ENCODE measurements at regions not wholly inside any gene's neighbourhood (a gene's known extent, or its start where the extent isn't known, plus 50 kb on each side); places are given as distances from the start of the nearest gene placed in this dataset.

DNA sequence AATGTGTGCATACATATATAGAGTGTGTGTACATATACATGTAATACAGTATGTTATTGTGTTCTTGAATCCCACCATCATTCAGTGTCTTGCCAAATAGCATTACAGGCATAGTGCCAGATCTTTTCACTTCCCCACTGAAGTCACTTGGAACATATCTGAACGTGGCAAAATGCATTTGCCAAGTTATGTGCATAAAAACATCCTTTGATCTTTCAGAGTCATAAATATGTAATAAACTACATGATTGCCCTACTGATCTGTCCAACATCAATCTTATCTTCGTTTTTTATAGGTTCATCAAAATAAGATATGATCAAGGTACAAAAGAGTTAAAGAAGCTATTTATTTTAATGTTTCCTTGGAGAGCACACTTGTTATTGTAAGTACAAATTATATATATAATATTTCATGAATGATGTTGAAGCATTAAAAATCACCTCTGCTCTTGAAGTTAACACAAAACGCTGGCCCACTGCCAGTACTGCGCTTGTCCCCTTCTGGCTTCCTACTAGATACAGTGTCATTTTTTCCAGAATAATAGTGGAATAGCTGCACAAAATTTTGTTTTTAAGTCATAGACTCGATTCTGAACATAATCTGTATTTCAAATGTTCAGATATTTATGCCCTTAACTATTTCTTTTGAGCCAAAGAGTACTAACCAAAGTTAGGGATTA, 549.5 kb upstream of the ARRDC4 start:
- DNase-seq: no peak

DNA sequence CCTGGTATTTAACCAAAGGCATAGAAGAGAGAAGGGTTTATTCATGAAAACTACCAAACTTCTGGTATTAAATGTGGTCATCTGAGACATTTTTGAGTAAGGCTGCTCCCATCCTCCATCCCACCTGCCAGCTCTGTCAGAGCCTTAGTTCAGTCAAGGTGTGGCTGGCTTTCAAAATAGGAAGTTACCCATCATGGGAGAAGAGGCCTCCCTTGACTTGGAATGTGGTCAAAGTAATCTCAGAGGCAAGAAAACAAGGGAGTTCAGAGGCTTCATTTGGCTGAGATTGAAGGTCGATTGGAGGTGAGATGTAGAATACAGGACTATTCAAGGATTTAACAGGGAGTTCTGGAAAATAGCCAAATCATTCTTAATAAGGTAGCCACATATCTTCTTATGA, 540.4 kb upstream of the ARRDC4 start:
- no peak for DNase-seq

DNA sequence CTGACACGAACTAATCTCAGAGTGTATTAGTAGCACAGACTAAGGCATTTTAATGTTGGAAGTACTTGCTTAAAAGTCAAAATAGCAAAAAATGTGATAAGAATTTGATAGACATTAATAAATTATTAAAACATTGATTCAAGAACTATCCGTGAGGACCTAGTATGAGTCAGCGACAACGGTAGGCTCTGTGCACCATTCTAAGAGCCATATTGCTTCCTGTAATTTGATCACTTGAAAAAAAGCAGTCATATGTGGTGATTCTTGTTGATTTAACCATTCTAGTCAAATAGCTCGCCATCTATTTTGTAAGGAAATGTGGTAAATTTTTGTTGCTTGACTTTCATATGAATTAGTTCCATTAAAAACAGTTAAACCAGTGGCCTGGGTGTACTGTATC, 534.9 kb upstream of the ARRDC4 start:
- DNase-seq: no peak

DNA sequence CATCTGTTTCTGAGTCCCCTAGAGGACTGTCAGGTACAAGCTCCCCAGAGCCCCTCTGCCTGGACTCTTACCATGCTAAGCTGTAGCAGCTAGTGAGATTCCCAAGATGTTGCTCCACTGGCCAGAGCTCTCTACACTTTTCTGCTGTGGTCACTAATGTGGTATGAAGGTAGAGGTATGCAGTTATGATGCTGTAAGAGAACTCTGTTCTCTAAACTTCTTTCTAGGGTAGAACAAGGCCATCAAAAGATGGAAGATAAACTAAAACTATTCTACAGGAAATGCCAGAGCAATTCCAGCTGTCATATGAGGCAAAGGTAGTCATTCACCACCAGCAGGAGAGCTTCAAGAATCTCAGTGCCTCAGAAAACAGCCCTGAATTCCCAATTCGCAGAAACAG, 517.4 kb upstream of the ARRDC4 start:
- DNase-seq: no peak

DNA sequence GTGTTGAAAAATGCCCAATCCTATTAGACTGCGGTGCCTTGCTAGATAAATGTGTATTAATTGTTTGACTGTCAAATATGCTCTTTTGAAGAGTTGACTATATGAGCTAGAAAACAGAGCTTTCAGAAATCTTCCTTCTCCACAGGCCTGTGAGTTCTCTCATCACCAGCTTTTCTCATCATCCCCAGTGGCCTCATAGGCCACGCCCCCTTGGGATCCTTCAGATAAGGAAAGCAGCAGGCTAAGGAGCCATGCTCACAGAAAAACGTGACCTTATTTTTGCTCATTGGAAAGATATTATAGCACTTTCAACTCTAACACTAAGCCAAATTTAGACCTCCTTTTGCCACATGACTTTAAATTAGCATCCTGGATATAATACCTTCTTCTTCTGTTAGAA, 514.4 kb upstream of the ARRDC4 start:
- no peak for DNase-seq

DNA sequence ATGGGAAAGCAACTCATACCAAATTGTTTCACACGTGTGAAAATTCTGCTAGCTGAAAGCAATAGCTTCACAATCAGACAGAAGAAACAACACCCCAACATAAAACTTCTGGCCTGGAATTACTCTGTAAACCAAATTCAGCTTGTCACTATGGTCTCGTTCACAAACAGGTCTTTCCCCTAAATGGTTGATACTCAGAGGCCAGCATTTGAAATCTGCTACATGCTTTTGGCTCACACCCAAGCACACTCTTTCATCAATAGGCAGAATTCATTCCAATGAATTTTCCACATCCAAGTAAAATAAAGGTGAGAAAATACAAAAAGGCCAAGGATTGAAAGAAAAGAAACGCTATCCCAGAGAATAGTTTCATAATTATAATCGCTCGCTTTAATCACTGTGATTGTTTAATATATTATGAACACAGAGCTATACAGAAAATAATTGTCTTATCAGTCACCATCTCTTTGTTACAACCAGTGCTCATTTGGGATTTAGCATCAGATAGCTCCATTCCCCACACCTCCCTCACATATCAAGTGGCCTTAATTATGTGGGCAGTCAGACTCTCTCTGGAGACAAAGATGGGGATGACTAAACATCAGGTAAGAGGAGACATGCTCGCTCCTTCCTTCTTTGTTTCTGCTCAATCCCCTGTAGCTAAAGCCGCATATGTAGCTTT, 503.8 kb upstream of the ARRDC4 start:
- DNase-seq: no peak

DNA sequence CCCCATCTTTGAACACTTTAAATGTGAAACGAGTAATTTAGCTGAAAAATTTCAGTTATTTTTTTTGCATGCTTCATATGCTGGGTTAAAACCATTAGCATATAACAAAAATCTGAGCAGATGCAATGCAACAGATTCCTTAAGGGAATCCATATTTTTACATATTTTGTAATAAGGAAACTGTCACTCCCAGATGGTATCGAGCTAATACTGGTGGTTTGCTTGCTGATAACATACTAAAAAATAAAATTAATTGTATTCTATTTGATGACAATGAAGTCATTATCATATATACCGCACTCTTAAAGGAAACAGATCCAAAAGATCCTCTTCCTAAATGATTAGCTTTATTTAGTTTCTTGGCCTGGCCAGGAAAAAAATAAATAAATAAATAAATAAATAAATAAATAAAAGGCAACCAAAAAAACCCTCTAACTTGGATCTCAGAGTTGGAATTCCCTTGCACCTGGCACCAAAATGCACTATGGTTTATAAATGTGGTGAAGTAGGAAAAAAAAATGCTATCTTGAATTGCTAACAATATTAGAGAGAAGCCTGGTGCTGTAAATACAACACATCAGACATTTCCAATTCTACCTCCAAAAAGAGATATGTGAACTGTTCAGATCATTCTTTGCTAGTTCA, 503.2 kb upstream of the ARRDC4 start:
- DNase-seq: no peak

DNA sequence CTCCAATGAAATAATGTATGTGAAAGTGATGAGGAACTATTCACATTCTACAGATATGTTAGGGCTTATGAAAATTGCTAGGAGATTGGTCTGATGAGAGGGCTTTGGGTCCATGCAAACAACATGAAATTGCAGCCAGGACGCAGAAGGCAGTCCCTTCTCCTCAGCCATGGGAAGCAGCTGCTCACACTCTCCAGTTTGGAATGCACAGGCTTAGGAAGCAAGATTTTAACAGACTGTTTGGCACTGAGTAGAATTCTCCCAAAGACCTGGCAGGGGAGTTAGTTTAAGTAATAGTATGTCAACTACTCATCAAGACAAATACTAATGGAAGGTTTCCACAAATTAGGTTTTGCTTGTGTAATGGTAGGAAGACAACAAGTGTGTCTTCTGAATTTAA, 500.7 kb upstream of the ARRDC4 start:
- DNase-seq: no peak

DNA sequence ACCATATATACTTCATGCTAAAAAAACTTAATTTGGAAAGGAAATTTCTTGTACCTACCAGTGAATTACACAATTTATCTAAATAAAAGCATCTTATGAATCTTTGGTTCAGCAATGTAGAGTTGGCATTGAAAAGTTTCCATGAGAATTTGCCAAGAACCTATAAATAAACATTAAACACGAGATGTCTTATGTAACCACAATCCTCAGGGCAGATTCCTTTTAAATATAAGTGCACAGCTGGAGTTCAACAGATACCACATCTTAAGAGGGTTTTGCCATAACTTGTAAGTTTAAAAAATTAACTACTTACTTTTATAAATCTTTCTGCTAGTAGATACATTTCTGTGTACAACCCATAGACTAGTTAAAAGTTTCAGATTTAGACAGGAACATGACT, 499.3 kb upstream of the ARRDC4 start:
- DNase-seq: no peak

DNA sequence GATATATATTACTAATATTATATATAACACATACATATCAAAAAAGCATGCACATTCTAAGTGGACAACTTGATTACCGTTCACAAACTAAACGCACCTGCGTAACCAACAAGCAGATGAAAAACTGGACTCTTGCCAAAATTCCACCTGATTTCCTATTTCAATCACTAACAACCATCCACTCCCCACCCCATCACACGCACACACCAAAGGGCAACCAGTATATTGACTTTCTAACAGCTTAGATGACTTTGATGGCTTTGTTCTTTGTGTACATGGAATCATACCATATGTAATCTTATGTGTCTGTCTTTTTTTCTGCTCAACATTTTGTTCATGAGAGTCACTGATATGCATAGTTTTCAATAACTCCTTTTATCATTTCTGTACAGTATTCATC, 496.8 kb upstream of the ARRDC4 start:
- DNase-seq: no peak

DNA sequence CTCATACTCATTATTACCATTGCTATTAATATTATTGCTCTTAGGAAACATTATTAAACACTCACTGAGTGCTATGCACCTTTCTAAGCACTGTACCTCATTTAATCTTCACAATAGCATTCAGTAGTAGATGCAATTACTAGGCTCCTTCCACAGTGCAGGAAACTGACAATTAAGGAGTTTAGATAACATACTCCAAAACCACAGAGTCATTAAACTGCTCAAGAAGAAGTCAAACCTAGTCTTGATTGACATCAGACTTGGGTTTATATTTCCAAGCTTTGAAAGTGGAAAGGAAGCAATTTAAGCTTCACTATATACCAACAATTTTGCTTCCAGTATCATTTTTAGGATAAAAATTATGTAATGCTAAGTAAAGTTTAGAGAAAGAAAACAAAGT, 490.1 kb upstream of the ARRDC4 start:
- DNase-seq: no peak

DNA sequence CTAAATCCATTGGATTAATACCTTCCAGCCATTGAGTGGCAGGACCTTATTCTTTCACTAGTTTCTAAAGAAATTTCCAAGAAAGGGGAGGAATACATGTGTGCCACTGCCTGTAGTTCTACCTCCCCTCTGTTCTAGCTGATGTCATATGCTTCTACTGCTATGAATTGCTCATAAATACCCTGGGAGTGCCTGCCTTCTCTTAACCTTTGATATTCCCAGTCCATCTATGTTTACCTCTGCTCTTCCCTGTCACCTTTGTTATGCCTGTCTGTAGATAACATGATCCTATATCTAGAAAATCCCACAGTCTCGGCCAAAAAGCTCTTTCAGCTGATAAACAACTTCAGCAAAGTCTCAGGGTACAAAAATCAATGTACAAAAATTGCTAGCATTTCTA, 486.9 kb upstream of the ARRDC4 start:
- DNase-seq: no peak

DNA sequence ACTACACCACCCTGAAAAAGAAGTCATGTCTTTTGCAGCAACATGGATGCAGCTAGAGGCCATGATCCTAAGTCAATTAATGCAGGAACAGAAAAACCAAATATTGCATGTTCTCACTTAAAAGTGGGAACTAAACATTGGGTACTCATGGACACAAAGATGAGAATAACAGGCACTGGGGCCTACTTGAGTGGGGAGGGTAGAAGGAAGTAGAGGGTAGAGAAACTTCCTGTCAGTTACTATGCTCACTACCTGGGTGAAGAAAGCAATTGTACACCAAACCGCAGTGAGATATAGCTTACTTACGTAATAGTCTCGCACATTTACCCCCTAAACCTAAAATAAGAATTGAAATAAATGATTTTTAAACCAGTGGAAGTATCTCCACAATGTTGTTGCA, 480.5 kb upstream of the ARRDC4 start:
- no peak for DNase-seq

DNA sequence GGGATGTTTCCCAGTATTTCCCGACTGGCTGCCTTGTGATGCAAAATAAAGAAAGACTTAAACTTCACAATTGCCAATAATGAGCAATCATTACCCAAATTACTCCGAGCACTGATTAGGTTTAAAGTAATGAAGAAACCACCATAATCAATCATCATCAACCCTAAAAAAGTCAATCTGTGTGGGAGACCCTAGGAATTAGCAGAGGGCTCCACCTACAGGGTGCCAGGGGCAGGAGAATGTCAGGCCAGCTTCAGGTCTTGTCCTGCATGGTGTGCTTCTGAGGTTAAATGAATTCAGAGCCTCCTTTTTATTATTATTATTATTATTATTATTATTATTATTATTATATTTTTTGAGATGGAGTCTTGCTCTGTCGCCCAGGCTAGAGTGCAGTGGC, 478.0 kb upstream of the ARRDC4 start:
- DNase-seq: no peak

DNA sequence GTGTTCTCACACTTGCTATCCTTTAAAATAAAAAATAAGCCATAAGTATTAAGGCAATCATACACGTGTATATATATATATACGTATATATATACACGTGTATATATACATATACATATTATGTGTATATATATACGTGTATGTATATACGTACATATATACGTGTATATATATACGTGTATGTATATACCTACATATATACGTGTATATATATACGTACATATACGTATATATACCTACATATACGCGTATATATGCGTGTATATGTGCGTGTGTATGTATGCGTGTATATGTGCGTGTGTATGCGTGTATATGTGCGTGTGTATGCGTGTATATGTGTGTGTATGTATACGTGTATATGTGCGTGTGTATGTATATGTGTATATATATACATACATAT, 477.3 kb upstream of the ARRDC4 start:
- no peak for DNase-seq

DNA sequence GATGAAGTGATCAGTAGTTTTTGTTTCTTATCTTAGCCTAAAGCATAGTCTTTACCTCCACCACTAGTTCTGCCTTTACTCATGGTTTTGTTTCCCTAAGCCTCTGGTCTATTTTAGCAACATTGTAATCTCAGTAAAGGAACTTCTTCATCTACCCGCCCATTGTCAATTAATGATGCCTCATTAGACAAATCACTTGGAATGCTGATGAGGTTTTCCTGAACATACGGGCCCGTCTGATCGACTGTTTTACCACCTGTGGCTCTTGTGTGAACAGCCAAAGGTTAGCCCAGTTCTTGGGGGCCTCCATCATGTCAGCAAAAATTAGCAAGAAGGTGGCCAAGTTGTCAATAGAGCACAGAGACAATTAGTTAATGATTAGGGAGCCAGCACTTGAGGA, 470.1 kb upstream of the ARRDC4 start:
- DNase-seq: no peak

DNA sequence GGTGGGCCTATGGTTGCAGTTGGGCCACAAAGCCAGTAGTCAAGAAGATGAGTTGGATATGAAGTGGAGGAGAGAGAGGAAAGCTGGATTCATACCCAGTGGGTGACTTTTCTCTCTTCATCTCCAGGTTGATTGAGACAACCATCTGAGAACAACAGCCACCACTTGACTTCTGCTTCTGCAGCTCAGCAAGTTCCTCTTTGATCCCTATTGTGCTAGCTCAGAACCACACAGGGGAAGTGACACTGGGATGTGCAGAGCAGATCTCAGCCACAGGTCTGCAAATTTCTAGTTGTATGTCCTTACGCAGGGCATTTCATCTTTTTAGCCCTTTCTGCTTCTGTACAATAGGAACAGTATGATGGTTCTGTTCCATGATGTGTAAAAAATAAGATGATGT, 459.2 kb upstream of the ARRDC4 start:
- DNase-seq: no peak

DNA sequence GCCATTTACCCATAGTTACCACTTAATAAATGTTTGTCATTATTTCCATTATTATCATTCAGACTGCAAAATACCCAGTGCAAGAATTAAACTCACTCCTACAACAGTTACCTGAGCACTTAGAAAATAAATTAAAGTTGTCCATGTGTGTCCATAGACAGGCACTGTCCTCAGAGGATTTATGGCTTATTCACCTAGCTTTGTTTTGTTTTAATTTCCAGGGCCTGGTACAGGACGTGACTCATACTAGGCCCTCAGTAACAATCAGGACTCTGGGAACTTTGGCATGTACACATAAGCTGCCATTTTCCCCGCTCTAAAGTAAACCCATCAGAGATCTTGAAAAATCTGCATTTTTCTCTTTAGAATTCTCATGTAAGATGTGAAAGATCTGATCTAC, 458.5 kb upstream of the ARRDC4 start:
- no peak for DNase-seq

DNA sequence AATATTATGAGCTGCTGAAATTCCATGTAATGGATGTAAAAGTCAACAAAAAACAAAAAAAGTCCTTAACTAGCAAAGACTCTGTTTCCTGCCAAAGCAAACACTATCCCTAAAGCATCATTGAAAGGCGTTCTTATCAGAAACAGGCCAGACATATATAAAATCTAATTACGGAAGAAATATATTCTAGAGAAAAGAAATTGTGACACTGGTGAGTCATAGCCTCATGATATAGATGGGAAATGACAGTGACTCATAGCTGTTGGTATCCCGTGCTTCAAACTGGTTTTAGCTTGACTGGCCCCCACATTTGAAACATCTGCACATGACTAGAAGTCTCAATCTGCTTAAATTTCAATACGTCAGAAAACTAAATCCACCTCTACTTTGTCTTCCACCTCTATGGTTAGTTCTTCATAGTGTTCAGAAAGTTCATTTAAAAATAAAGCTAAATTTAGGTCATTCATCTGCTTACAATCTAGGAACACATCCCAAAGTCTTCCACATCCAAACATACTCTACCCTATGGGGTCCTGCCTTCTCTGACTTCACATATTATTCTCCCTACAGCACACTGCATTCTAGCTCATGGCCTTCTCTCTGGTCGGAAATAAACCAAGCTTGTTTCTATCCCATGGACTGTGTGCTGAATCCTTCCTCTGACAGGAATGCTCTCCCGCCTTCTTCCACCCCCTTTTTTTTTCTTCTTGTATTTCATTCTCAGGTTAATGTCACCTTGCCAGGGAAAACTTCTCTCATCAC, 456.3 kb upstream of the ARRDC4 start:
- DNase-seq: no peak

DNA sequence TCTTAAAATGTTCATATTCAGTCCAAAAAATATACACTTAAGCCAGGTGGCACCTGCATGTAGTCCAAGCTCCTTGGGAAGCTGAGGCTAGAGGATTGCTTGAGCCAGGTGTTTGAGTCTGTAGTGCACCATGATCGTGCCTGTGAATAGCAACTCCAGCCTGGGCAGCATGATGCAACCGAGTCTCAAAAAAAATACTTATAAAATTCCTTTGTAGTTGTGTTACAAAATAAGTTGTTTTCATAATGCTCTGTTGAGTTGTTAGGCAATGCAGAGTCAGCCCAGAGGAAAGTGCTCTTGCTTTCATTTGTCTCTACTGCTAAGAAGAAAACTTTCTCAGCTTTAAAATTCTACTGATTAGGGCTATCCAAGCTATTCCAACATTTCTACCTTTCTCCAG, 442.8 kb upstream of the ARRDC4 start:
- DNase-seq: no peak

DNA sequence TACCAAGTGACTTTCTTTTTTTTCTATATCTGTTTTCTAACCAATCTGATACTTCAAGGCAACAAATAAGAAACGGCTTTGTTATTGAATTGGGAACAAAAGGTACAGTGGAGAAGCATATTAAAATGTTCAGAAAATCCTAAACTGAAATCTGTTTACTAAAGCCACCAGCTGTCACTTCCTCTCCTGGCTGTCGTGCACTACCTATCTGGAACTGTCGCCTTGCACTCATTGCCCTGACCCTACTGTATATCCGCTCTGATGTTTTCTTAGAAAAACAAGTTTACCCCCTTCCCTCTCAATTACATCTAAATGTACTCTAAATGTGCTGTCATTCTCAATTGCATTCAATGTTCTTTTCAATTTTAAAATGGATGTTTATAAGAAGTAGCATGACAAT, 439.8 kb upstream of the ARRDC4 start:
- no peak for DNase-seq

DNA sequence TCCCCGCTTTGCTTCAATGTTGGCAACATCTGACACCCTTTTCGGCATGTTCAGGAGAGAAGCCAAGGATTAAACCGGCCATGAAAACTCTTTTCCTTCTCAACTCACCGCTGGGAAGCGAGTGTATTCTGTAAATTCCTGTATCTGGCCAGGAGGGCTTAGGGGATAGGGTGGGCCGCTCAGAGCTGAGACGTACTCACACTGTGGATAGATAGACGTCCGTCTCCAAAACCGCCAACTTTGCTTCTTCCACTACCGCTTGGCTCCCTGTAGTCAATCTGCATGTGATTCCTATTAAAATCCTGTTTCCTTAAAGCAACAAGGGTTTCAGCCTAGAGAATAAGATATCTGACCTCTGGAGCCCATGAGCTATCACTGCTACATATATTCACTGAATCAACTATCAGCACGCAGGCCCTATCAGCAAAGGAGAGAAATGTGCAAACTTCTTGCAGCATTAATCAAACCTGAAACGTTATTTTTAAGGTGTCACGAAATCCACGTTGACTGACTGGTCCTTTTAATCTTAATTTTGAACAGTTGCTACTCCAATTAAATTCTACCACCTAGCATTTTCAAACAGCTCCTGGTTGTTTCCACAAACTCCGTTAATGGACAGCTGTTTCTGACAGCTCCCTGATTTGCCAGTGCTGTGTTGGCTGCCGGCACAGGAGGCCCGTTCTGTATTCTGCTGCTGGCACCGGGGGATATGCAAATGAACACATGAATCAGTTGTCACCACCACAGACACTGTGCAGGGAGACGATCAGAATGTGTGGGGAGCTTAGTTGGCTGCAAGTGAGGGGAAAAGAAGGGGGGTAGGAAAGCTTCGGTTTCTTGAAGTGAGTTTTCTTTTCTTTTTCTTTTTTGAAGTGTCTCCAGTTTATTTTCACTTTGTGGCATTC, 438.9 kb upstream of the ARRDC4 start:
- DNase-seq: no peak

DNA sequence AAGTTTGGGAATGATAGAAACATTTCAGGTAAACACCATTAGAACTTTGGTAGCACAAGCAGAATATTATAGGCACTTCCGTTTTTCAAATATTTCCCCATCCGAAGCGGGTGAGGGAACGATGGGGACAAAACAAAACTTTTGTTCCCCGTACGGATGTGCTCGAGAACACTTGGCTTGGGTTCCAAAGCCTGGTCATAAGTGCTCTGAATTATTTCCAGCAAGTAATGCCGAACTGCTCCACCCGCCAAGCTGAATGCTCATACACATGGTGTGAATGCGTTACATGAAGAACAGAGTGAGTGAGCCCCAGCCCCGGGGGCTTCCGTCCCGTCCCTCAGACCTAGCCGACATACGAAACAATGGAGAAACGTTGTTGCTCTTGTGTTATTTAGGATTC, 438.2 kb upstream of the ARRDC4 start:
- DNase-seq: no peak
